Endothelial cell of umbilical vein (primary cell): ENCODE measurements at regions not wholly inside any gene's neighbourhood (a gene's known extent, or its start where the extent isn't known, plus 50 kb on each side); places are given as distances from the start of the nearest gene placed in this dataset.

Experiments
- BruUV-seq: library from RNA; stranded (reverse); fragments of 400-500 nt; replicated peaks from 2 replicates; lab custom pipeline; 2021; lab: Mats Ljungman, UMichigan
- CTCF ChIA-PET: fragments of 300-600, 350-600 bp; sonication (Branson Sonifier 250); formaldehyde crosslinking; loops from one replicate; lab custom pipeline; 2021; ENCODE audit warnings: antibody characterized with exemption, inconsistent platforms; lab: Charles Lee
- POLR2A ChIA-PET: fragments of 300-600, 350-600 bp; sonication (Branson Sonifier 250); formaldehyde crosslinking; loops from one replicate; lab custom pipeline; 2021; ENCODE audit warnings: antibody characterized with exemption, inconsistent platforms; lab: Charles Lee
- DNase-seq: peaks from one replicate; pipeline ENCODE4 v3.0.0-alpha.2; 2011; ENCODE audit warnings: low read depth, low spot score
- FAIRE-seq: peaks from 2 replicates; lab custom pipeline; 2011; peaks lifted over from hg19 to GRCh38; lab: Jason Lieb, UNC
- H2AFZ ChIP-seq: 2 replicates; pipeline ENCODE4 v1.6.0; 2012; ENCODE audit warnings: low read depth, low read length, control low read depth, inconsistent platforms
- H3K27ac ChIP-seq: 2 replicates; pipeline ENCODE4 v1.5.1; 2011; ENCODE audit warnings: low read depth, mild to moderate bottlenecking, control low read depth, low read length, moderate library complexity; ENCODE audit not compliant: insufficient read depth
- H3K27me3 ChIP-seq, 2 experiments: 2 replicates each; pipeline versions ENCODE4 v1.6.0 to v1.6.1; 2011; ENCODE audit warnings: low read length in 2 of 2, mixed read lengths in 1 of 2; ENCODE audit not compliant: control insufficient read depth in 2 of 2, insufficient read depth in 2 of 2
- H3K36me3 ChIP-seq, 2 experiments: 2 replicates in 1 of 2; 3 replicates in 1 of 2; pipeline ENCODE4 v1.5.1; 2011; ENCODE audit warnings: low read length in 2 of 2, mild to moderate bottlenecking in 1 of 2, moderate library complexity in 1 of 2; ENCODE audit not compliant: control insufficient read depth in 2 of 2, insufficient read depth in 2 of 2; ENCODE audit errors: extremely low read depth in 1 of 2
- H3K4me1 ChIP-seq: 3 replicates; pipeline ENCODE4 v1.5.1; 2011; ENCODE audit warnings: mild to moderate bottlenecking, low read length; ENCODE audit not compliant: control insufficient read depth, insufficient read depth; ENCODE audit errors: extremely low read depth
- H3K4me2 ChIP-seq: 2 replicates; pipeline ENCODE4 v1.6.1; 2011; ENCODE audit warnings: low read length, control low read depth, mixed read lengths; ENCODE audit not compliant: insufficient read depth
- H3K4me3 ChIP-seq, 3 experiments: fragments of 200-600 bp in 1 of 3; sonication (generic), shearing (Covaris generic) in 1 of 3; replicated peaks in 1 of 3; 2 replicates each; pipeline ENCODE4 v1.5.1; 2011 to 2016; ENCODE audit warnings: control low read depth in 3 of 3, low read length in 3 of 3, mild to moderate bottlenecking in 2 of 3, inconsistent platforms in 1 of 3, low read depth in 1 of 3, moderate library complexity in 1 of 3; ENCODE audit not compliant: insufficient read depth in 1 of 3
- H3K79me2 ChIP-seq: 2 replicates; pipeline ENCODE4 v1.6.0; 2012; ENCODE audit warnings: low read length, inconsistent platforms; ENCODE audit not compliant: control insufficient read depth, insufficient read depth
- H3K9ac ChIP-seq: replicated peaks from 2 replicates; pipeline ENCODE3; 2011; ENCODE audit warnings: low read length, control low read depth; ENCODE audit not compliant: insufficient read depth; ENCODE audit errors: extremely low read depth
- H3K9me1 ChIP-seq: replicated peaks from 3 replicates; pipeline ENCODE4 v1.6.0; 2011; ENCODE audit warnings: mild to moderate bottlenecking, low read length; ENCODE audit not compliant: control insufficient read depth, insufficient read depth; ENCODE audit errors: extremely low read depth
- H3K9me3 ChIP-seq: replicated peaks from 2 replicates; pipeline ENCODE4 v1.5.1; 2012; ENCODE audit warnings: low read length, inconsistent platforms; ENCODE audit not compliant: control insufficient read depth, insufficient read depth
- H4K20me1 ChIP-seq: replicated peaks from 2 replicates; pipeline ENCODE3; 2011; ENCODE audit warnings: mild to moderate bottlenecking, low read length; ENCODE audit not compliant: control insufficient read depth, insufficient read depth; ENCODE audit errors: extremely low read depth
- CTCF ChIP-seq, 2 donors: IDR thresholded peaks; 1 replicate in 1 of 2; 2 replicates in 1 of 2; pipeline ENCODE4 v1.5.1; 2011; ENCODE audit warnings: low read length in 2 of 2, mild to moderate bottlenecking in 2 of 2, moderate library complexity in 2 of 2, control low read depth in 1 of 2, inconsistent platforms in 1 of 2, low read depth in 1 of 2; ENCODE audit not compliant: insufficient read depth in 1 of 2; ENCODE audit errors: extremely low read depth in 1 of 2
- EZH2 ChIP-seq: IDR thresholded peaks from 2 replicates; pipeline ENCODE4 v1.6.1; 2012; ENCODE audit warnings: borderline replicate concordance, low read depth, mild to moderate bottlenecking, moderate library complexity, low read length, inconsistent platforms; ENCODE audit not compliant: severe bottlenecking
- FOS ChIP-seq: IDR thresholded peaks from 2 replicates; pipeline ENCODE4 v1.6.1; 2011; ENCODE audit warnings: mild to moderate bottlenecking, low read length, moderate library complexity, borderline replicate concordance; ENCODE audit not compliant: insufficient read depth
- GATA2 ChIP-seq: IDR thresholded peaks from 2 replicates; pipeline ENCODE4 v1.7.0; 2011; ENCODE audit warnings: low read depth, mild to moderate bottlenecking, moderate library complexity, mixed read lengths, low read length; ENCODE audit not compliant: insufficient read length, insufficient read depth
- JUN ChIP-seq: IDR thresholded peaks from 2 replicates; pipeline ENCODE4 v1.6.1; 2011; ENCODE audit warnings: borderline replicate concordance, low read depth; ENCODE audit not compliant: insufficient read length, insufficient read depth
- MAX ChIP-seq: IDR thresholded peaks from 2 replicates; pipeline ENCODE4 v1.6.1; 2011; ENCODE audit not compliant: insufficient read depth, insufficient read length
- MYC ChIP-seq: IDR thresholded peaks from one replicate; pipeline ENCODE4 v1.6.1; 2011; ENCODE audit warnings: mild to moderate bottlenecking, low read depth, low read length
- POLR2A ChIP-seq: IDR thresholded peaks from 2 replicates; pipeline ENCODE4 v1.6.1; 2012; ENCODE audit warnings: low read depth, mild to moderate bottlenecking, control low read depth, low read length
- POLR2AphosphoS5 ChIP-seq: IDR thresholded peaks from 2 replicates; pipeline ENCODE4 v1.6.1; 2012; ENCODE audit warnings: low read depth, mild to moderate bottlenecking, control low read depth, low read length, moderate library complexity; ENCODE audit not compliant: insufficient read depth
- dilution Hi-C: fragments of 300-500 bp; cut with MboI; formaldehyde crosslinking; loops from one replicate; pipeline ENCODE4 v1.15.0; 2019; ENCODE audit warnings: low sequenced_read_pairs; ENCODE audit not compliant: extremely low pct_ligation_motif_present
- intact Hi-C: fragments of 100-400 bp; cut with micrococcal nuclease; formaldehyde crosslinking; loops from one replicate; pipeline ENCODE4 v1.10.0; 2022

- BruUV-seq, result no TSS peak
- ChIA-PET POLR2A (no interaction called here), CTCF (no interaction called here)
- no peak for FAIRE-seq
- Histone ChIP-seq H3K4me1 (no peaks in the 10 kb centered on the region), H2AFZ (no peak overlapping the region), H4K20me1 (no peaks in the 10 kb centered on the region), H3K27me3 (no peaks in the 10 kb centered on the region), H3K4me2 (no peak overlapping the region), H3K9me1 (no peaks in the 10 kb centered on the region), H3K36me3 (no peaks in the 10 kb centered on the region), H3K79me2 (no peaks in the 10 kb centered on the region), H3K27ac (no peak overlapping the region), H3K9ac (no peak overlapping the region), H3K9me3 (no peaks in the 10 kb centered on the region), H3K4me3 (no peak overlapping the region)
- intact Hi-C loops, result no loop called here
- DNase-seq, result no peak
- dilution Hi-C loops, result no loop called here
- TF ChIP-seq POLR2A, result no peak
- TF ChIP-seq FOS, result no peak
- TF ChIP-seq CTCF (IDR thresholded peaks at IDR 0.05; ENCODE audit: extremely low read depth in 1 of 2, insufficient read depth in 1 of 2, low read depth in 1 of 2, low read length in 2 of 2), result no peak
- TF ChIP-seq JUN, result no peak
- no peak for TF ChIP-seq EZH2
- no peak for TF ChIP-seq MAX
- no peak for TF ChIP-seq MYC
- no peak for TF ChIP-seq POLR2AphosphoS5
- TF ChIP-seq GATA2, result no peak
Observed at GRCh38 chr18:14958701-14959100, 210.7 kb downstream of the ANKRD30B start.
